A673 (cell line): ENCODE measurements at regions not wholly inside any gene's neighbourhood (a gene's known extent, or its start where the extent isn't known, plus 50 kb on each side); places are given as distances from the start of the nearest gene placed in this dataset.

ENCODE experiments used
- CTCF ChIP-seq: fragments of 300-800, 200-600 bp; sonication (generic); conservative IDR thresholded peaks from 2 replicates; pipeline ENCODE4 v1.5.1; 2017; ENCODE audit warnings: low read depth, mild to moderate bottlenecking, antibody characterized with exemption, low read length, moderate library complexity, mixed read lengths
- EZH2 ChIP-seq: fragments of 200-600 bp; sonication (generic); IDR thresholded peaks from 2 replicates; pipeline ENCODE4 v1.6.1; 2017; ENCODE audit warnings: borderline replicate concordance, low read depth, mild to moderate bottlenecking, mixed read lengths, antibody characterized with exemption, low read length; ENCODE audit not compliant: poor library complexity, severe bottlenecking

DNA sequence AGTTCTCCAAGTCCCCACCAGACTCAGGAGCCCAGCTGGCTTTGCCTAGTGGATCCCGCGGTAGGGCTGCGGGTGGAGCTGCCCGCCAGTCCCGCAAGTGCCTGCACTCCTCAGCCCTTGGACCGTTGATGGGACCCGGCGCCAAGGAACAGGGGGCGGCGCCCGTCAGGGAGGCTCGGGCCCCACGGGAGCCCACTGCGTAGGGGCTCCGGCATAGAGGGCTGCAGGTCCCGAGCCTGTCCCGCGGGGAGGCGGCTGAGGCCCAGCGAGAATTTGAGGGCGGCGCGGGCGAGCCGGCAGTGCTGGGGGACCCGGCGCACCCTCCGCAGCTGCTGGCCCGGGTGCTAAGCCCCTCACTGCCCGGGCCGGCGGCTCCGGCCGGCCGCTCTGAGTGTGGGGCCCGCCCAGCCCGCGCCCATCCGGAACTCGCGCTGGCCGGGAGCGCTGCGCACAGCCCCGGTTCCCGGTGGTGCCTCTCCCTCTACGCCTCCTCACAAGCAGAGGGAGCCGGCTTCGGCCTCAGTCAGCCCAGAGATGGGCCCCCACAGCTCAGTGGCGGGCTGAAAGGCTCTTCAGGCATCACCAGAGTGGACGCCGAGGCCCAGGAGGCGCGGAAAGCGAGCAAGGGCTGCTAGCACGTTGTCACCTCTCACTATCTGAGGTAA, 452.4 kb upstream of the LRFN5 start:
- TF ChIP-seq CTCF (no peak), EZH2 (no peak)
